A549 (cell line): ENCODE measurements at regions not wholly inside any gene's neighbourhood (a gene's known extent, or its start where the extent isn't known, plus 50 kb on each side); places are given as distances from the start of the nearest gene placed in this dataset.

ENCODE experiments used
- CTCF ChIP-seq: fragments of >200 bp; sonication (Bioruptor Twin); formaldehyde crosslinking; IDR thresholded peaks from 3 replicates; pipeline ENCODE4 v1.5.1; 2016
- KDM1A ChIP-seq: fragments of 200-600 bp; sonication (generic); IDR thresholded peaks from 2 replicates; pipeline ENCODE4 v1.6.1; 2016; ENCODE audit warnings: low read depth, mild to moderate bottlenecking
- RAD21 ChIP-seq, 2 experiments: fragments of >200 bp in 1 of 2; sonication (Bioruptor Twin) in 1 of 2; formaldehyde crosslinking in 1 of 2; IDR thresholded peaks in 1 of 2; conservative IDR thresholded peaks in 1 of 2; 2 replicates in 1 of 2; 3 replicates in 1 of 2; pipeline ENCODE4 v1.6.1; 2012 to 2018; ENCODE audit warnings: inconsistent platforms in 1 of 2

GRCh38 chr14:71712478-71712877 lies 219.8 kb upstream of the RGS6 start:
- TF ChIP-seq KDM1A (no peak), CTCF (no peak), RAD21 (conservative IDR thresholded peaks at IDR 0.05 in 1 of 2, IDR thresholded peaks at IDR 0.05 in 1 of 2) (no peak)
